GM18511 (cell line): ENCODE measurements at regions not wholly inside any gene's neighbourhood (a gene's known extent, or its start where the extent isn't known, plus 50 kb on each side); places are given as distances from the start of the nearest gene placed in this dataset.

Source experiments
- ATAC-seq: cut with Tn5 transposase; IDR thresholded peaks from one replicate; pipeline ENCODE4 v1.9.1; 2021; ENCODE audit warnings: mild to moderate bottlenecking, moderate library complexity; ENCODE audit not compliant: unreplicated experiment

GRCh38 chr2:220654322-220654721 lies 917.8 kb downstream of the EPHA4 start:
- no peak for ATAC-seq

- no peak for ATAC-seq
These were observed 911.6 kb downstream of the EPHA4 start for GRCh38 chr2:220660277-220661145.

- ATAC-seq: no peak
These were observed 909.7 kb downstream of the EPHA4 start for GRCh38 chr2:220662431-220662830.

- ATAC-seq: no peak
These were observed 909.0 kb downstream of the EPHA4 start for GRCh38 chr2:220663065-220663464.

- no peak for ATAC-seq
These were observed 907.6 kb downstream of the EPHA4 start for GRCh38 chr2:220664272-220665107.

- ATAC-seq: no peak
These were observed 907.0 kb downstream of the EPHA4 start for GRCh38 chr2:220665108-220665471.

GRCh38 chr2:220669324-220669723 lies 902.8 kb downstream of the EPHA4 start:
- no peak for ATAC-seq

GRCh38 chr2:220670511-220670910 lies 901.6 kb downstream of the EPHA4 start:
- no peak for ATAC-seq

- ATAC-seq: peak; percentile 10
These were observed 898.8 kb downstream of the EPHA4 start for GRCh38 chr2:220673151-220673874.

- peak; percentile 69 for ATAC-seq
These were observed 898.1 kb downstream of the EPHA4 start for GRCh38 chr2:220674033-220674432.

GRCh38 chr2:220676695-220677094 lies 895.4 kb downstream of the EPHA4 start:
- ATAC-seq: no peak

- ATAC-seq: no peak
These were observed 893.2 kb downstream of the EPHA4 start for GRCh38 chr2:220678943-220679342.

GRCh38 chr2:220682616-220683015 lies 889.5 kb downstream of the EPHA4 start:
- ATAC-seq: no peak

- ATAC-seq: no peak
These were observed 888.0 kb downstream of the EPHA4 start for GRCh38 chr2:220684099-220684498.

GRCh38 chr2:220687231-220687843 lies 884.8 kb downstream of the EPHA4 start:
- peak; percentile 94 for ATAC-seq

GRCh38 chr2:220695397-220696279 lies 876.5 kb downstream of the EPHA4 start:
- ATAC-seq: no peak

GRCh38 chr2:220696280-220696669 lies 875.8 kb downstream of the EPHA4 start:
- no peak for ATAC-seq

- ATAC-seq: no peak
These were observed 875.1 kb downstream of the EPHA4 start for GRCh38 chr2:220697011-220697410.

GRCh38 chr2:220701115-220701514 lies 871.0 kb downstream of the EPHA4 start:
- ATAC-seq: no peak

- ATAC-seq: no peak
These were observed 868.8 kb downstream of the EPHA4 start for GRCh38 chr2:220703279-220703678.
